Fibroblast of mammary gland (primary cell): ENCODE measurements at regions not wholly inside any gene's neighbourhood (a gene's known extent, or its start where the extent isn't known, plus 50 kb on each side); places are given as distances from the start of the nearest gene placed in this dataset.
A peak's percentile ranks its signal among the peaks of the same experiment; 100 is the strongest.

Experiments used
- DNase-seq: peaks from one replicate; pipeline ENCODE4 v3.0.0-alpha.2; 2010; ENCODE audit warnings: low read depth
- H3K4me3 ChIP-seq: 2 replicates; pipeline ENCODE4 v1.5.1; 2011; ENCODE audit warnings: low read depth, mild to moderate bottlenecking, low read length, moderate library complexity; ENCODE audit not compliant: control insufficient read depth
- CTCF ChIP-seq: conservative IDR thresholded peaks from 2 replicates; pipeline ENCODE4 v1.5.1; 2011; ENCODE audit warnings: low read depth, low read length, inconsistent platforms; ENCODE audit not compliant: control insufficient read depth, insufficient read depth

- no peak overlapping the region for H3K4me3 ChIP-seq
- TF ChIP-seq CTCF: no peak
- DNase-seq: no peak
Observed at GRCh38 chr15:91692596-91692995, 160.9 kb upstream of the SLCO3A1 start.

GRCh38 chr15:91694131-91694830 lies 159.2 kb upstream of the SLCO3A1 start:
- TF ChIP-seq CTCF: no peak
- DNase-seq: peak; percentile 79
- H3K4me3 ChIP-seq: peak overlapping the region; percentile 34

- peak; percentile 84 for DNase-seq
- no peak for TF ChIP-seq CTCF
- peak overlapping the region; percentile 34 for H3K4me3 ChIP-seq
Observed at GRCh38 chr15:91694831-91695210, 158.7 kb upstream of the SLCO3A1 start.

GRCh38 chr15:91695799-91696198 lies 157.7 kb upstream of the SLCO3A1 start:
- no peak overlapping the region for H3K4me3 ChIP-seq
- TF ChIP-seq CTCF: no peak
- DNase-seq: no peak

GRCh38 chr15:91696981-91697380 lies 156.5 kb upstream of the SLCO3A1 start:
- no peak for TF ChIP-seq CTCF
- no peak for DNase-seq
- H3K4me3 ChIP-seq: no peak overlapping the region

GRCh38 chr15:91698241-91698640 lies 155.3 kb upstream of the SLCO3A1 start:
- DNase-seq: no peak
- TF ChIP-seq CTCF: no peak
- H3K4me3 ChIP-seq: no peak overlapping the region

- no peak overlapping the region for H3K4me3 ChIP-seq
- no peak for TF ChIP-seq CTCF
- DNase-seq: no peak
Observed at GRCh38 chr15:91699741-91700140, 153.8 kb upstream of the SLCO3A1 start.
